ENCODE measurements at regions not wholly inside any gene's neighbourhood (a gene's known extent, or its start where the extent isn't known, plus 50 kb on each side); places are given as distances from the start of the nearest gene placed in this dataset.
A peak's percentile ranks its signal among the peaks of the same experiment; 100 is the strongest.

- no peak for DNase-seq (ENCODE audit: low spot score)
Measured at GRCh38 chr1:68293122-68293521, 60.8 kb upstream of the WLS start.

- peak; percentile 10 for DNase-seq (ENCODE audit: low spot score)
Measured at GRCh38 chr1:68291688-68292384, 59.5 kb upstream of the WLS start.

GRCh38 chr1:68287241-68287640, 54.9 kb upstream of the WLS start:
- no peak for DNase-seq (ENCODE audit: low spot score)

- no peak for DNase-seq (ENCODE audit: low spot score)
Measured at GRCh38 chr1:68285046-68285445, 52.7 kb upstream of the WLS start.

- no peak for DNase-seq (ENCODE audit: low spot score)
Measured at GRCh38 chr1:68281946-68282615, 49.8 kb upstream of the WLS start.

Data from AG08396 (cell line).